K562 (cell line): ENCODE measurements at regions not wholly inside any gene's neighbourhood (a gene's known extent, or its start where the extent isn't known, plus 50 kb on each side); places are given as distances from the start of the nearest gene placed in this dataset.

Experiments used
- ATAC-seq: fragments of 200-7000 bp; cut with Tn5 transposase; 3 replicates; pipeline ENCODE4 v1.9.1; 2020; ENCODE audit warnings: moderate library complexity
- BruUV-seq: library from RNA; stranded (reverse); fragments of 400-500 nt; replicated peaks from 2 replicates; lab custom pipeline; 2021; lab: Mats Ljungman, UMichigan
- CTCF ChIA-PET: fragments of 300-600 bp; formaldehyde crosslinking; extraction: SDS; loops from one replicate; lab custom pipeline; 2021; ENCODE audit warnings: low intra/inter-chr PET ratio; lab: Yijun Ruan, JAX
- POLR2A ChIA-PET: fragments of 300-600, 350-650 bp; sonication (Branson Sonifier 250); formaldehyde crosslinking; extraction: SDS; loops from one replicate; lab custom pipeline; 2021; ENCODE audit warnings: antibody characterized with exemption, inconsistent platforms; lab: Yijun Ruan, JAX
- DNase-seq, 4 experiments: peaks; one replicate each; pipeline versions ENCODE4 v3.0.0 to v3.0.0-alpha.2; 2011 to 2018; ENCODE audit warnings: low spot score in 3 of 4, mixed read lengths in 3 of 4; ENCODE audit errors: extremely low read depth in 1 of 4
- FAIRE-seq: peaks from 2 replicates; lab custom pipeline; 2011; peaks lifted over from hg19 to GRCh38; lab: Jason Lieb, UNC
- H2AFZ ChIP-seq: 2 replicates; pipeline ENCODE4 v1.6.0; 2011; ENCODE audit warnings: low read depth, low read length, control low read depth, inconsistent platforms
- H3K27ac ChIP-seq: fragments of 200-600 bp; 3 replicates; pipeline ENCODE4 v1.8.0; 2011; ENCODE audit warnings: low read depth, mild to moderate bottlenecking, control low read depth, inconsistent platforms, low read length, moderate library complexity, mixed read lengths; ENCODE audit errors: extremely low read depth
- H3K27me3 ChIP-seq, 2 experiments: fragments of 300-600 bp in 1 of 2; 2 replicates in 1 of 2; 3 replicates in 1 of 2; pipeline versions ENCODE4 v1.6.0 to v1.8.0; 2011; ENCODE audit warnings: inconsistent platforms in 2 of 2, low read length in 2 of 2, mild to moderate bottlenecking in 1 of 2, mixed read lengths in 1 of 2, moderate library complexity in 1 of 2; ENCODE audit not compliant: control insufficient read depth in 2 of 2, insufficient read depth in 2 of 2
- H3K36me3 ChIP-seq: fragments of 300-600 bp; 3 replicates; pipeline ENCODE4 v1.8.0; 2011; ENCODE audit warnings: mild to moderate bottlenecking, low read length, inconsistent platforms; ENCODE audit not compliant: control insufficient read depth, insufficient read depth
- H3K4me1 ChIP-seq, 2 experiments: fragments of 200-600 bp in 1 of 2; replicated peaks in 1 of 2; 2 replicates in 1 of 2; 3 replicates in 1 of 2; pipeline versions ENCODE4 v1.5.1 to v1.8.0; 2011; ENCODE audit warnings: inconsistent platforms in 2 of 2, low read length in 2 of 2, mild to moderate bottlenecking in 1 of 2, mixed read lengths in 1 of 2, moderate library complexity in 1 of 2; ENCODE audit not compliant: control insufficient read depth in 2 of 2, insufficient read depth in 2 of 2
- H3K4me2 ChIP-seq: 2 replicates; pipeline ENCODE4 v1.6.1; 2011; ENCODE audit warnings: low read length, control low read depth, inconsistent platforms, mixed read lengths; ENCODE audit not compliant: insufficient read depth
- H3K4me3 ChIP-seq: fragments of 200-600 bp; sonication (generic), shearing (Covaris generic); 2 replicates; pipeline ENCODE4 v1.5.1; 2016; ENCODE audit warnings: control low read depth, inconsistent platforms
- H3K79me2 ChIP-seq: fragments of 200-600 bp; 3 replicates; pipeline ENCODE4 v1.8.0; 2011; ENCODE audit warnings: low read length, inconsistent platforms; ENCODE audit not compliant: control insufficient read depth, insufficient read depth
- H3K9ac ChIP-seq, 2 experiments: 2 replicates each; pipeline versions ENCODE4 v1.6.0 to v1.6.1; 2011; ENCODE audit warnings: low read depth in 2 of 2, low read length in 2 of 2, control low read depth in 1 of 2, inconsistent platforms in 1 of 2, mild to moderate bottlenecking in 1 of 2, mixed read lengths in 1 of 2; ENCODE audit not compliant: insufficient read depth in 1 of 2
- H3K9me1 ChIP-seq: one replicate; pipeline ENCODE4 v1.6.0; 2011; ENCODE audit warnings: inconsistent platforms, mild to moderate bottlenecking, low read length, moderate library complexity; ENCODE audit not compliant: control insufficient read depth, insufficient read depth
- H3K9me3 ChIP-seq: replicated peaks from 2 replicates; pipeline ENCODE4 v1.5.1; 2011; ENCODE audit warnings: low read depth, low read length, inconsistent platforms; ENCODE audit not compliant: control insufficient read depth, insufficient read depth
- H4K20me1 ChIP-seq: replicated peaks from 2 replicates; pipeline ENCODE4 v1.6.1; 2011; ENCODE audit warnings: low read length, inconsistent platforms, mixed read lengths; ENCODE audit not compliant: control insufficient read depth, insufficient read depth
- ARNT ChIP-seq, 2 experiments: fragments of 450-650 bp; IDR thresholded peaks; 2 replicates each; pipeline ENCODE4 v1.6.1; 2016; ENCODE audit warnings: mild to moderate bottlenecking in 1 of 2
- CBFA2T2 ChIP-seq: fragments of 450-650 bp; conservative IDR thresholded peaks from 2 replicates; pipeline ENCODE4 v1.6.1; 2017; ENCODE audit warnings: mild to moderate bottlenecking
- CBFA2T3 ChIP-seq: fragments of 450-650 bp; IDR thresholded peaks from 2 replicates; pipeline ENCODE4 v1.6.1; 2017
- CEBPB ChIP-seq: fragments of 450-650 bp; IDR thresholded peaks from 2 replicates; pipeline ENCODE4 v1.6.1; 2016; ENCODE audit warnings: missing genetic modification characterization, missing compliant biosample characterization
- CEBPG ChIP-seq, 3 experiments: fragments of 200-800 bp in 1 of 3; sonication (Bioruptor generic) in 1 of 3; sonication (generic) in 1 of 3; formaldehyde crosslinking in 1 of 3; IDR thresholded peaks in 2 of 3; conservative IDR thresholded peaks in 1 of 3; 2 replicates each; pipeline versions ENCODE4 v1.6.1 to v1.8.0; 2016 to 2022; ENCODE audit warnings: missing compliant biosample characterization in 2 of 3, missing genetic modification characterization in 2 of 3, mild to moderate bottlenecking in 1 of 3, missing genetic modification reagents in 1 of 3
- HDAC3 ChIP-seq: fragments of 450-650 bp; IDR thresholded peaks from 2 replicates; pipeline ENCODE4 v1.6.1; 2018; ENCODE audit warnings: borderline replicate concordance, mild to moderate bottlenecking, moderate library complexity; ENCODE audit not compliant: partially characterized antibody
- HEY1 ChIP-seq: fragments of 250-450 bp; sonication (Bioruptor Pico); IDR thresholded peaks from 2 replicates; pipeline ENCODE4 v1.5.0; 2020; ENCODE audit warnings: mild to moderate bottlenecking, moderate library complexity, borderline replicate concordance
- JUND ChIP-seq, 2 experiments: IDR thresholded peaks; 2 replicates in 1 of 2; 3 replicates in 1 of 2; pipeline ENCODE4 v1.6.1; 2011; ENCODE audit warnings: borderline replicate concordance in 2 of 2, low read depth in 2 of 2, low read length in 2 of 2, improper control_type of control experiment in 1 of 2, missing biosample characterization in 1 of 2, missing genetic modification characterization in 1 of 2, missing genetic modification reagents in 1 of 2
- MEIS2 ChIP-seq: fragments of 450-650 bp; IDR thresholded peaks from 2 replicates; pipeline ENCODE4 v1.6.1; 2014; ENCODE audit warnings: mild to moderate bottlenecking; ENCODE audit not compliant: partially characterized antibody
- TGIF2 ChIP-seq: sonication (generic); formaldehyde crosslinking; IDR thresholded peaks from 2 replicates; pipeline ENCODE4 v1.8.1; 2022; ENCODE audit warnings: mild to moderate bottlenecking, missing genetic modification reagents, moderate library complexity
- ZSCAN32 ChIP-seq: fragments of 450-650 bp; formaldehyde crosslinking; IDR thresholded peaks from 2 replicates; pipeline ENCODE4 v1.4.0; 2020; ENCODE audit warnings: mild to moderate bottlenecking, moderate library complexity
- WGBS: fragments of 100-300 bp; shearing (Covaris generic); methylation state at CpG from one replicate; pipeline ENCODE4 v1.1.6; 2016; ENCODE audit warnings: low coverage, mixed read lengths; ENCODE audit not compliant: insufficient coverage; ENCODE audit errors: missing lambda C conversion rate; 5-methylcytosine and 5-hydroxymethylcytosine counted together
- in situ Hi-C: fragments of 300-500 bp; cut with MboI; formaldehyde crosslinking; loops from 4 replicates; pipeline ENCODE4 v1.15.0; 2018; ENCODE audit warnings: inconsistent platforms, mixed read lengths
- intact Hi-C: fragments of 100-400 bp; cut with micrococcal nuclease; formaldehyde crosslinking; loops from 2 replicates; pipeline ENCODE4 v1.14.2; 2022

- TF ChIP-seq HDAC3 = peak; percentile 41
Measured at GRCh38 chr9:107707915-107708441, 218.4 kb upstream of the KLF4 start (continued).

GRCh38 chr9:107707428-107707837, 217.9 kb upstream of the KLF4 start:
- FAIRE-seq = no peak
- no peak for ATAC-seq
- ChIA-PET POLR2A (no interaction called here), CTCF (no interaction called here)
- no peaks in the 10 kb centered on the region for H3K9me1 ChIP-seq
- WGBS = 0% methylated on average over 5 of the region's 6 CpGs
- 0 out of 2 replicates have a peak, but pooled peaks have one; percentile 46 for TF ChIP-seq ZSCAN32
- 0 out of 2 replicates have a peak, but pooled peaks have one; percentile 20 for TF ChIP-seq CBFA2T2
- TF ChIP-seq CEBPG (CRISPR knock-in tag; IDR thresholded peaks at IDR 0.05) = peak; percentile 23; the same call in 1 of the 2 replicates
- peak; percentile 94 to 96 for TF ChIP-seq CEBPG (tag; conservative IDR thresholded peaks at IDR 0.05 in 1 of 2, IDR thresholded peaks at IDR 0.05 in 1 of 2)
- TF ChIP-seq CBFA2T3 = 0 out of 2 replicates have a peak, but pooled peaks have one; percentile 6
- no peak for TF ChIP-seq ARNT (IDR thresholded peaks at IDR 0.05)
- TF ChIP-seq CEBPB (tag) = peak; percentile 84
- no peak for TF ChIP-seq HEY1 (CRISPR knock-in tag)
- TF ChIP-seq MEIS2 = no peak
- peak; percentile 20; the same call in 1 of the 2 replicates for TF ChIP-seq JUND (IDR thresholded peaks at IDR 0.05; ENCODE audit: borderline replicate concordance, low read depth, low read length)
- no peak; the same call in 2 of the 3 replicates for TF ChIP-seq JUND (tag; IDR thresholded peaks at IDR 0.05; ENCODE audit: borderline replicate concordance, low read depth, low read length)
- no peak for TF ChIP-seq TGIF2
- BruUV-seq = no TSS peak
- no peak overlapping the region for H2AFZ ChIP-seq
- peak in 2 of 4 experiments; percentile 12 to 14 for DNase-seq
- no peaks in the 10 kb centered on the region for H4K20me1 ChIP-seq
- no peaks in the 10 kb centered on the region for H3K79me2 ChIP-seq
- H3K9me3 ChIP-seq = no peaks in the 10 kb centered on the region
- no peak overlapping the region for H3K27ac ChIP-seq
- peaks cover 3 to 6% of the 10 kb centered on the region in 2 experiments; a peak in 2 of 5 replicates for H3K27me3 ChIP-seq
- H3K4me2 ChIP-seq = no peak overlapping the region
- intact Hi-C loops (no loop called here), in situ Hi-C loops (no loop called here)
- H3K36me3 ChIP-seq = no peaks in the 10 kb centered on the region
- H3K4me3 ChIP-seq = no peak overlapping the region
- H3K4me1 ChIP-seq = peaks cover 0 to 22% of the 10 kb centered on the region in 2 experiments; a peak in 2 of 5 replicates
- H3K9ac ChIP-seq = no peak overlapping the region
